ES-I3 (cell line): ENCODE measurements at regions not wholly inside any gene's neighbourhood (a gene's known extent, or its start where the extent isn't known, plus 50 kb on each side); places are given as distances from the start of the nearest gene placed in this dataset.
"Not testable (repeated sequence)": the region's sequence is repeated elsewhere in the genome, so short reads cannot be mapped to it uniquely, and the experiment has no call there.

Experiments
- H3K36me3 ChIP-seq: 2 replicates; pipeline ENCODE4 v1.6.1; 2013; ENCODE audit warnings: mild to moderate bottlenecking, low read length, control low read depth, moderate library complexity; ENCODE audit not compliant: insufficient read depth
- H3K4me1 ChIP-seq: 2 replicates; pipeline ENCODE4 v1.6.1; 2013; ENCODE audit warnings: mild to moderate bottlenecking, control low read depth, low read length; ENCODE audit not compliant: insufficient read depth
- H3K9ac ChIP-seq: 2 replicates; pipeline ENCODE4 v1.6.1; 2013; ENCODE audit warnings: low read depth, mild to moderate bottlenecking, low read length, moderate library complexity
- H3K9me3 ChIP-seq: 2 replicates; pipeline ENCODE4 v1.6.1; 2013; ENCODE audit warnings: mild to moderate bottlenecking, low read length, moderate library complexity; ENCODE audit not compliant: control insufficient read depth, insufficient read depth

GRCh38 chr12:68984796-68985573, 52.0 kb upstream of the CPM start:
- Histone ChIP-seq H3K36me3 (no peaks in the 10 kb centered on the region), H3K9me3 (peaks cover 8% of the 10 kb centered on the region), H3K9ac (no peak overlapping the region), H3K4me1 (no peaks in the 10 kb centered on the region)

GRCh38 chr12:68997526-68997925, 64.6 kb upstream of the CPM start:
- not testable (repeated sequence) for H3K9me3 ChIP-seq, H3K36me3 ChIP-seq, H3K9ac ChIP-seq, H3K4me1 ChIP-seq

- H3K9ac ChIP-seq = no peak overlapping the region
- no peaks in the 10 kb centered on the region for H3K4me1 ChIP-seq
- H3K36me3 ChIP-seq = no peaks in the 10 kb centered on the region; the same call in 1 of the 2 replicates
Measured at GRCh38 chr12:68998041-68998440, 65.1 kb upstream of the CPM start.

GRCh38 chr12:69000074-69000473, 67.1 kb upstream of the CPM start:
- no peaks in the 10 kb centered on the region for H3K9me3 ChIP-seq
- no peaks in the 10 kb centered on the region; the same call in 1 of the 2 replicates for H3K36me3 ChIP-seq
- no peaks in the 10 kb centered on the region for H3K4me1 ChIP-seq
- H3K9ac ChIP-seq = no peak overlapping the region

More at GRCh38 chr12:68998041-68998440, 65.1 kb upstream of the CPM start:
- no peaks in the 10 kb centered on the region for H3K9me3 ChIP-seq

- Histone ChIP-seq H3K4me1 (no peaks in the 10 kb centered on the region), H3K9ac (no peak overlapping the region), H3K36me3 (no peaks in the 10 kb centered on the region; the same call in 1 of the 2 replicates), H3K9me3 (no peaks in the 10 kb centered on the region)
Measured at GRCh38 chr12:69000540-69001243, 67.7 kb upstream of the CPM start.

GRCh38 chr12:69001251-69001650, 68.3 kb upstream of the CPM start:
- H3K9ac ChIP-seq = no peak overlapping the region
- H3K9me3 ChIP-seq = no peaks in the 10 kb centered on the region
- no peaks in the 10 kb centered on the region; the same call in 1 of the 2 replicates for H3K36me3 ChIP-seq
- no peaks in the 10 kb centered on the region for H3K4me1 ChIP-seq

GRCh38 chr12:69002969-69003368, 70.0 kb upstream of the CPM start:
- Histone ChIP-seq H3K9ac (no peak overlapping the region), H3K4me1 (peaks cover 12% of the 10 kb centered on the region; the same call in 1 of the 2 replicates), H3K9me3 (no peaks in the 10 kb centered on the region), H3K36me3 (no peaks in the 10 kb centered on the region; the same call in 1 of the 2 replicates)

GRCh38 chr12:69003991-69004390, 71.0 kb upstream of the CPM start:
- Histone ChIP-seq H3K9me3 (no peaks in the 10 kb centered on the region), H3K9ac (no peak overlapping the region), H3K4me1 (peaks cover 14% of the 10 kb centered on the region), H3K36me3 (no peaks in the 10 kb centered on the region; the same call in 1 of the 2 replicates)

GRCh38 chr12:69007101-69007854, 74.3 kb upstream of the CPM start:
- H3K9me3 ChIP-seq = no peaks in the 10 kb centered on the region
- no peak overlapping the region for H3K9ac ChIP-seq
- no peaks in the 10 kb centered on the region for H3K36me3 ChIP-seq
- peaks cover 14% of the 10 kb centered on the region for H3K4me1 ChIP-seq

GRCh38 chr12:69007855-69008351, 74.9 kb upstream of the CPM start:
- no peak overlapping the region for H3K9ac ChIP-seq
- no peaks in the 10 kb centered on the region for H3K36me3 ChIP-seq
- peaks cover 14% of the 10 kb centered on the region for H3K4me1 ChIP-seq
- no peaks in the 10 kb centered on the region for H3K9me3 ChIP-seq

- Histone ChIP-seq H3K9ac (no peak overlapping the region), H3K36me3 (no peaks in the 10 kb centered on the region)
Measured at GRCh38 chr12:69008520-69008919, 75.5 kb upstream of the CPM start.

GRCh38 chr12:69014047-69014446, 81.1 kb upstream of the CPM start:
- Histone ChIP-seq H3K9me3 (no peaks in the 10 kb centered on the region), H3K36me3 (no peaks in the 10 kb centered on the region), H3K9ac (no peak overlapping the region), H3K4me1 (no peaks in the 10 kb centered on the region)

More at GRCh38 chr12:69008520-69008919, 75.5 kb upstream of the CPM start:
- Histone ChIP-seq H3K4me1 (peaks cover 14% of the 10 kb centered on the region), H3K9me3 (no peaks in the 10 kb centered on the region)

- Histone ChIP-seq H3K9me3 (peaks cover under 1% of the 10 kb centered on the region; the same call in 1 of the 2 replicates), H3K36me3 (no peaks in the 10 kb centered on the region), H3K4me1 (no peaks in the 10 kb centered on the region), H3K9ac (no peak overlapping the region)
Measured at GRCh38 chr12:69015017-69015416, 82.0 kb upstream of the CPM start.

GRCh38 chr12:69015831-69016230, 82.9 kb upstream of the CPM start:
- Histone ChIP-seq H3K9me3 (peaks cover 4% of the 10 kb centered on the region; the same call in 1 of the 2 replicates), H3K9ac (no peak overlapping the region), H3K36me3 (no peaks in the 10 kb centered on the region), H3K4me1 (no peaks in the 10 kb centered on the region)
